ENCODE measurements at regions not wholly inside any gene's neighbourhood (a gene's known extent, or its start where the extent isn't known, plus 50 kb on each side); places are given as distances from the start of the nearest gene placed in this dataset.

GRCh38 chr1:45263132-45263531 is 56.7 kb upstream of the ZSWIM5 start:
- TF ChIP-seq POLR2A (IDR thresholded peaks at IDR 0.05; ENCODE audit: low read depth, low read length): no peak
- TF ChIP-seq, protein P1, sequence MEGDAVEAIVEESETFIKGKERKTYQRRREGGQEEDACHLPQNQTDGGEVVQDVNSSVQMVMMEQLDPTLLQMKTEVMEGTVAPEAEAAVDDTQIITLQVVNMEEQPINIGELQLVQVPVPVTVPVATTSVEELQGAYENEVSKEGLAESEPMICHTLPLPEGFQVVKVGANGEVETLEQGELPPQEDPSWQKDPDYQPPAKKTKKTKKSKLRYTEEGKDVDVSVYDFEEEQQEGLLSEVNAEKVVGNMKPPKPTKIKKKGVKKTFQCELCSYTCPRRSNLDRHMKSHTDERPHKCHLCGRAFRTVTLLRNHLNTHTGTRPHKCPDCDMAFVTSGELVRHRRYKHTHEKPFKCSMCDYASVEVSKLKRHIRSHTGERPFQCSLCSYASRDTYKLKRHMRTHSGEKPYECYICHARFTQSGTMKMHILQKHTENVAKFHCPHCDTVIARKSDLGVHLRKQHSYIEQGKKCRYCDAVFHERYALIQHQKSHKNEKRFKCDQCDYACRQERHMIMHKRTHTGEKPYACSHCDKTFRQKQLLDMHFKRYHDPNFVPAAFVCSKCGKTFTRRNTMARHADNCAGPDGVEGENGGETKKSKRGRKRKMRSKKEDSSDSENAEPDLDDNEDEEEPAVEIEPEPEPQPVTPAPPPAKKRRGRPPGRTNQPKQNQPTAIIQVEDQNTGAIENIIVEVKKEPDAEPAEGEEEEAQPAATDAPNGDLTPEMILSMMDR (IDR thresholded peaks at IDR 0.05; ENCODE audit: extremely low read depth in 1 of 2, insufficient read depth in 1 of 2, low read depth in 1 of 2, low read length in 2 of 2): no peak
- no peak for TF ChIP-seq POLR2AphosphoS5 (IDR thresholded peaks at IDR 0.05; ENCODE audit: insufficient read depth, low read depth, low read length)
- no peak for TF ChIP-seq GATA2 (IDR thresholded peaks at IDR 0.05; ENCODE audit: insufficient read depth, insufficient read length, low read depth, low read length)
- TF ChIP-seq EZH2 (IDR thresholded peaks at IDR 0.05; ENCODE audit: borderline replicate concordance, low read depth, low read length, severe bottlenecking): no peak
- no peak for TF ChIP-seq FOS (IDR thresholded peaks at IDR 0.05; ENCODE audit: borderline replicate concordance, insufficient read depth, low read length)
- TF ChIP-seq MYC (IDR thresholded peaks at IDR 0.05; ENCODE audit: low read depth, low read length): no peak
- TF ChIP-seq JUN (IDR thresholded peaks at IDR 0.05; ENCODE audit: borderline replicate concordance, insufficient read depth, insufficient read length, low read depth): no peak
- TF ChIP-seq MAX (IDR thresholded peaks at IDR 0.05; ENCODE audit: insufficient read depth, insufficient read length): no peak
